NCI-H2196 treated with DMSO at 0.1 percent for 48 hours (cell line): ENCODE measurements at regions not wholly inside any gene's neighbourhood (a gene's known extent, or its start where the extent isn't known, plus 50 kb on each side); places are given as distances from the start of the nearest gene placed in this dataset.

Source experiments
- DNase-seq: peaks from one replicate; lab custom pipeline; 2025; ENCODE audit not compliant: unreplicated experiment; lab: John Stamatoyannopoulos, UW

DNA sequence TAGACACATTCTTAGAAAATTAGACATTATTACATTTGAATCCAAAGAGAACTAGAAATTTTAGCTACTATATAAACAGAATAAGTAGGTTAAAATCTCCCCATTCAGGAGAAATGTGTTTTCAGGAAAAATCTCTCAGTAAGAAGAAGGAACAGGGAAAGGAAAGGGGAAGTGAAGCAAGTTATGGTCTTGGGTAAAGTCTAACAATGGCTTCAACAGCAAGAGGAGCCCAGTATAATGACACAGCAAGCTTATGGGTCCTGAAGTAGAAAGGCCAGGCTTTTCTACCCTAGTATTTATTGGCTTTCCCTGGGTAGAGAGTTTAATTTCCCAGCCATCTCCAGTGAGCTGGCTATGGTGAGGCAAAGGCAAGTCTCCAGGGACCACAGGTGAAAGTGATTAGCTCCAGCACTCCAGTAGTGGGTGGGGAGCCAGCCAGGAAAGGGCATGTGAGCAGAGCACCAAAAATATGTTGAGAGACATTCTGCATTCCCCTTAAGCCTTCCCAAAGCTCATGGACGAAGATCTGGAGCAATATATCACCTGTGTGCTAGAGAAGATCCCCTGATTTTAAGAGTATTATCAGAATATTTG is 981.7 kb downstream of the NR2F1-AS1 start:
- no peak for DNase-seq

- no peak for DNase-seq
These were observed 987.0 kb downstream of the NR2F1-AS1 start for GRCh38 chr5:92594031-92594430.

- no peak for DNase-seq
These were observed 992.1 kb downstream of the NR2F1-AS1 start for GRCh38 chr5:92588876-92589275.

DNA sequence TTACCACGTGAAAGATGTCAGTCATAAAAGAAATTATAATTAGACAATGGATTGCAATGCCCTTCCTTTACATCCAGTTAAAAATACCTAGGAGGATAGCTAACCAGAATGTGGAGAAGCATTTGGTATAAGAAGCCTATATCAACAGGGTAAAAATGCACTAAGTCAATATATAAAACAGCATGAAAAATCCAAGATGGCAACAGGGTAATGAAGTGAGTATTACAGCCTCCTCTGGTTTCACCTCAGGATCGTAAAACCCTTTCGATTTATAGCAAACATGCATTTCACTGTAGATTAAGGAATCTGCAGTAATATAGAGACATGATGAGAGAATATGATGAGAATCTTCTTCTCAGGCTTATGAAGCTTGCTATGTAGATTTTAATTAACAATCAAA is 999.3 kb downstream of the NR2F1-AS1 start:
- DNase-seq, result no peak

DNA sequence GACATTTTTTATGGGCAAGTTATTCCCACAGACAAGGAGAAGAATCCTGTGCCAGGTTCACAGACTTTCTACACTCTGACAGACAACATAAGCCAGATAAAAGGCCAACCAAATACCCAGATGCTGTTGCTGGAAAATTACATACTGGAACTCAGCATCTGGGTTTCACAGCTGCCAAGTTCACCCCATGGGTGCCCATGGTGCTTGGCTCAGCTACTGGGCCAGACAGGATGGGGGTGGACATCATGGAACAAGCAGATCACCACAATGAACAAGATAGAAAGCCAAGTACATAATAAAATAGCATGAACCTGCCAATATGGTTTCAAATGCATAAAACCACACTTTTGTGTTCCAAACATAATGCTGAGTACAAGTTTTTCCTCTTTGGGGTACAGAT is 999.8 kb downstream of the NR2F1-AS1 start:
- no peak for DNase-seq

DNA sequence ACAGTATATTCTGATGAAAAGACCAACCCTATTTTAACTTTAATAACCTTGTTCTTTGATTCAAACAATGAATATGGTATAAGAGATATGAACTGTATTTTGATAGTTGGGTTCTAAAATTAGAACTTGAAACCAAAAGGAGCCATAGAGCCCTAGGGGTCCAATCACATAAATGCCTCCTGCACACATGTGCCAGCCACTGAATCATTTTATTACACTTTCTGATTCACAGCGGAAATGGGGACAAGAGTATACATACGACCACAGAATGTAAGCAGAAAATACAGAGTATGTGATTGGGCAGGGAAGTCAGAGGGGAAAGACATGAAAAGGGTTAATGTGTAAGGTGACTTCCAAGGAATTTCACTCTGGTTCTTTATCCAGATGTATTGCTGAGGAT is 1000.2 kb downstream of the NR2F1-AS1 start:
- DNase-seq, result no peak

GRCh38 chr5:92574023-92574422 is 1007.0 kb downstream of the NR2F1-AS1 start:
- DNase-seq, result no peak

DNA sequence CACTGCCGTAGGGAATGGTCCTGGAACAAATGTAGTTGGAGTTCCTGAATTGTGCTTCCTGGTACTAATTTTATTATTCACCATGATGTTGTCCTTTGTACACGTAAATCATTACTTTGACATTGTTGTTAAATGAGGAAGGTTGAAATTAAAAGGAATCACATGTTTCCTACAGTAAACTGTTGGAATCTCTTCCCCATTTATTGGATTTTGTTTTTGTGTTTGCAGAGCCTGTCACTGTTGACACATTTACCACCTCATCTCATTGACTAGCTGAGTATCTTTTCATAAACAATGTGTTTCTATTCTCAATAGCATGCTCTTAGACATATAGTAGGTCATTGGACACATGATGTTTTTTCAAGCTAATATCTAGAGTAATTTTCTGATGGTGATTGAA is 1012.5 kb downstream of the NR2F1-AS1 start:
- no peak for DNase-seq

GRCh38 chr5:92567831-92568450 is 1013.1 kb downstream of the NR2F1-AS1 start:
- DNase-seq, result no peak

GRCh38 chr5:92566113-92566786 is 1014.8 kb downstream of the NR2F1-AS1 start:
- DNase-seq, result no peak

- DNase-seq, result no peak
These were observed 1015.3 kb downstream of the NR2F1-AS1 start for GRCh38 chr5:92565673-92566072.

DNA sequence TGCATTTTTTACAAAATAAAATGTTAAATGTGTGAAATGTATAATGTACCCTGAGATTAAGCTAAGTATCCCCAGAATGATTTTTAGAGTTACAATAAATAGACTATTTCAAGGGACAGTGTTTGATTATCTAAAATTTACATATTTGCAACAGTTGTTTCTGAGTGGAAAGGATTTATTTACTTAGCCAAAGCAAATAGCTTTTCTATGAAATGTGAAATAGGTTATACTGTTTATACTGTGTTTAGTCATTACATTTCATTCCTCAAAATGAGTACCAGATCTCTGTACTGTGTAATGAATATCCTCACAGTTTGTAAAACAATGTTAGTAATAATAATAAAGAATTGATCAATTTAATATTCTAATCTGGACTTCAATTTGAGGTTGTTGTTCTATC is 1019.0 kb downstream of the NR2F1-AS1 start:
- DNase-seq, result no peak

DNA sequence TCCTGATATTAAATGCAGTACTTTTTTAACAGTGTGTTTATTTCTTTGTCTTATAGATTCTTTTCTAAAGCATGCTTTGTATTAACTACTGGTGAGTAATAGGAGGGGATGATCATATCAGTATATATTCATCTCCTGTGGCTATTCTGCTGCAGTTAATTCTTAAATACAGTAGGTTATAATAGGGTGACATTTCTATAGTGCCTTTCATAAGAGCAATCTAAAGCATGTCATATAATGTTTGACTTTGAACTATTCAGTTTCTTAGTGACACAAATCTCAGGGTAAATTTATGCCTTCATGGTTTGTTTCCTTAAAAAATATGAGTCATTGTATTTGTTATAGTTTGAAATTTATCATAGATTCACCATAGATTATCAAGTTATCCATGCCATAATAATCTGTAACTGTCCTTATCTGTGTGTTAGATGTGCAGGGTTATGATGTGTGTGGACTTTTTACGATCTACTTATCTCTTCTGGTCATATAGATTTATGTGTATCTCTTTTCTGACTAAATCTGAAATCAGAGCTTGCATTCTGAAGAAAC is 1019.5 kb downstream of the NR2F1-AS1 start:
- DNase-seq, result no peak

DNA sequence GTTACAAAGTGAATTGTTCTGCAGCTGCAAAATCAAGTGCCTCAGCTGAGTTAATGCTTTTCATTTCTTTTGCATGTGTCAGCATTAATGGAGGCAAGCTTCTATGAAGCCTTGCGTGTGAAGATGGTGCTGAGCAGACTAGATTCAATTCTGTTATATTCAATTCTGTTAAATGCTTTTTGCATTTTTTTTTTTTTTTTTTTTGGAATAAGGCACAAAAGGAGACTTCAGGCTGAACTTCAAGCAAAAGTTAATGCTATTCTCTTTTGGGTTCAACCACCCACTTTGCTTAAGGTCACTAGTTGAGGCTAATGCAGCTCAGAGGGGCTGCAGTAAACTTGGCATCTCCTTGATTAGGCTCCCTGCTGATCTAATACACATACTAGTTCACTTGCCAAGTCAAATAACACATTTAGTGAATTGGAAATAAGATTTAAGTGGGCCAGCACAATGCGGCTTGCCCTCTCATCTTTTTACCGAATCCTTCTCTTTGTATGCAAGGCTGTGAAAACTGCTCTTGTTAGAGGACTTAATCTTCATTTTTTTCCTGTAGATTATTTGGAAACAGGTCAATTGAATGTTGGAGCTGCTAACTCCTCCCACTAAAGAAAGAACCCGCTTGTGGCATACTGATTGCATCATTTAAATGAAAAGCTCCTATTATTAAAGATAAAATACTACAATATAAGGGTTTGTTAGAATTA is 1020.2 kb downstream of the NR2F1-AS1 start:
- no peak for DNase-seq

GRCh38 chr5:92559781-92560180 is 1021.2 kb downstream of the NR2F1-AS1 start:
- no peak for DNase-seq

DNA sequence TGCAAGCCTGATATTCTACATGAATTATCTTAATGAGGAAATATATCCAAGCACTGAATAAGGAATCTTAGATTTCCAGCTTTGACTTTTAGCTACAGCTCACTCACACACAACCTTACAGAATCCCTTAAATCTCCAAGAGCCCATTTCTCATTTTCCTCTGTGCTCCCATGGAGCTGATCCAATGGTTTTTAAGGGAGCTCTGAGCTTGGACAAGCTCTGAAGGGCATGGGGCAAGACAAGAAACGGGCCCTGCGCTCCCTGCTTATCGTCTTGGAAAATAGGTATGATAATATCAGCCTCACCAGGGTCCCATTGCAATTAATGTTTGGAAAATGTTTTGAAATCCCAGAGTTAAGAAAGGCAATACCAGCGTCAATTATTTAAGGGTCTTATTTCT is 1021.7 kb downstream of the NR2F1-AS1 start:
- DNase-seq, result no peak

- no peak for DNase-seq
These were observed 1024.3 kb downstream of the NR2F1-AS1 start for GRCh38 chr5:92556747-92557146.

DNA sequence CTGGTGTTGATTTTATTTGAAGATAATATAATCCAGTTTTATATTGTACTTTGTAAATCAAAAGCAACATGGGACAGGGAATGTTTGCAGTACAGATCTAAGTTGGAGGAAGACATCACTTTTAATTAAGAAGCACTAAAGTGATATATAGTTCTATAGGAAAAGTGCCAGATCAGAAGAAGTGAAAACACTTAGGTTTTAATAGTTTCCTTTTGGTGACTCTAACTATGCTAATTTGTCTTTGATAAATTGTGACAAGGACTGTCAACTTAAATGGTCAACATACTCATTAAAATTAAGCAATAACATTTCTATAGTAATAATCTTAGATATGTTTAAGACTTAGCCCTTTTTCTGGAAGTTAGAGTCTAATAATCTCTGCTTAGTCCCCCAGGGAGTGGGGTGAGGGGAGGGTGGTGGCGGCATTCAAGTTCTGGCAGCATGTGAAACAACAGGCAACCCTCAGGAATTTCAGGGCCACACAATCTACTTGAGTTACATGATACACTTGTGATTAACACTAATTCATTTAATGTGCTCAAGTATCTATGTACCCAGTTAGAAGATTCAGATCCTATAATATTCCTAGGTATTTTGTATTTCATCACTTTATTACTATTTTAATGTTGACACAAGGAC is 1026.5 kb downstream of the NR2F1-AS1 start:
- no peak for DNase-seq

GRCh38 chr5:92553326-92553725 is 1027.7 kb downstream of the NR2F1-AS1 start:
- no peak for DNase-seq

- peak; percentile 33 for DNase-seq
These were observed 1028.5 kb downstream of the NR2F1-AS1 start for GRCh38 chr5:92552206-92553160.
